ENCODE measurements at regions not wholly inside any gene's neighbourhood (a gene's known extent, or its start where the extent isn't known, plus 50 kb on each side); places are given as distances from the start of the nearest gene placed in this dataset.

- no peak overlapping the region for H2BK15ac ChIP-seq (ENCODE audit: low read length)
- no peak overlapping the region for H3K18ac ChIP-seq (ENCODE audit: extremely low read depth, low read length)
- WGBS, 2 experiments (ENCODE audit: extremely low coverage in 1 of 2, insufficient coverage in 1 of 2, insufficient read length in 1 of 2, insufficient replicate concordance in 2 of 2, low coverage in 1 of 2, low lambda C conversion rate in 2 of 2, missing lambda C conversion rate in 1 of 2) = 87 to 100% methylated on average over 1 of the region's 1 CpG
- TF ChIP-seq EP300 (IDR thresholded peaks at IDR 0.05; ENCODE audit: borderline replicate concordance in 1 of 2, low read depth in 2 of 2, low read length in 2 of 2) (no peak), RFX5 (IDR thresholded peaks at IDR 0.05; ENCODE audit: borderline replicate concordance, low read depth, low read length) (no peak), POU5F1 (IDR thresholded peaks at IDR 0.05; ENCODE audit: low read depth, low read length) (no peak), EGR1 (IDR thresholded peaks at IDR 0.05; ENCODE audit: borderline replicate concordance, low read depth, low read length) (no peak), HDAC2 (IDR thresholded peaks at IDR 0.05; ENCODE audit: borderline replicate concordance in 1 of 2, low read depth in 2 of 2, low read length in 2 of 2) (no peak), PHF8 (conservative IDR thresholded peaks at IDR 0.05; ENCODE audit: low read depth, low read length) (no peak), TAF7 (optimal IDR thresholded peaks at IDR 0.05; ENCODE audit: borderline replicate concordance, low read depth, low read length) (no peak), SUZ12 (IDR thresholded peaks at IDR 0.05; ENCODE audit: low read length) (no peak), CREB1 (IDR thresholded peaks at IDR 0.05) (no peak), HDAC6 (IDR thresholded peaks at IDR 0.05; ENCODE audit: low read depth, low read length) (no peak), SP4 (IDR thresholded peaks at IDR 0.05; ENCODE audit: low read length) (no peak), YY1 (IDR thresholded peaks at IDR 0.05; ENCODE audit: low read depth, low read length) (no peak), RNF2 (IDR thresholded peaks at IDR 0.05; ENCODE audit: borderline replicate concordance, low read depth, low read length, missing control alignments, poor library complexity, severe bottlenecking) (no peak), SP1 (IDR thresholded peaks at IDR 0.05; ENCODE audit: low read depth, low read length) (no peak), KDM1A (IDR thresholded peaks at IDR 0.05; ENCODE audit: borderline replicate concordance, low read length) (no peak), ASH2L (IDR thresholded peaks at IDR 0.05; ENCODE audit: low read length) (no peak)
Measured at GRCh38 chr4:26004290-26004689, 90.3 kb downstream of the SMIM20 start.

More at GRCh38 chr4:26004290-26004689, 90.3 kb downstream of the SMIM20 start:
- Histone ChIP-seq H3K4ac (replicated peaks; ENCODE audit: insufficient read length, low read depth, low read length) (no peak overlapping the region), H4K91ac (replicated peaks; ENCODE audit: insufficient read length, low read length) (no peak overlapping the region), H2BK12ac (ENCODE audit: low read depth, low read length) (no peak overlapping the region), H3K4me2 (ENCODE audit: insufficient read depth in 1 of 2, low read depth in 2 of 2, low read length in 2 of 2) (no peak overlapping the region), H4K5ac (ENCODE audit: insufficient read length, low read depth, low read length) (no peak overlapping the region), H3K23me2 (ENCODE audit: low read depth, low read length) (no peaks in the 10 kb centered on the region), H4K20me1 (replicated peaks in 1 of 2; ENCODE audit: control insufficient read depth in 1 of 2, insufficient read depth in 2 of 2, low read length in 2 of 2) (no peaks in the 10 kb centered on the region), H4K8ac (ENCODE audit: extremely low read depth, insufficient read depth, low read length) (no peak overlapping the region), H3K36me3 (ENCODE audit: control insufficient read depth in 2 of 4, insufficient read depth in 4 of 4, low read length in 3 of 4) (no peaks in the 10 kb centered on the region), H2AFZ (ENCODE audit: low read length) (no peak overlapping the region), H3K56ac (replicated peaks; ENCODE audit: insufficient read length, low read depth, low read length) (no peak overlapping the region), H3K27ac (ENCODE audit: low read depth, low read length) (no peak overlapping the region), H3K9me3 (ENCODE audit: insufficient read depth in 2 of 2, low read depth in 1 of 2, low read length in 1 of 2) (no peaks in the 10 kb centered on the region), H3K27me3 (replicated peaks in 1 of 4; ENCODE audit: control insufficient read depth in 3 of 4, extremely low read depth in 1 of 4, insufficient read depth in 3 of 4, low read length in 3 of 4) (no peaks in the 10 kb centered on the region), H3K4me1 (replicated peaks in 1 of 4; ENCODE audit: control insufficient read depth in 3 of 4, insufficient read depth in 4 of 4, low read length in 3 of 4) (no peaks in the 10 kb centered on the region), H2BK120ac (replicated peaks; ENCODE audit: low read depth, low read length) (no peak overlapping the region), H2AK5ac (ENCODE audit: low read depth, low read length) (no peak overlapping the region), H3K79me2 (ENCODE audit: control insufficient read depth in 1 of 2, insufficient read depth in 2 of 2, low read length in 2 of 2) (no peaks in the 10 kb centered on the region), H3K23ac (ENCODE audit: insufficient read length) (no peak overlapping the region), H2BK5ac (ENCODE audit: low read depth, low read length) (no peak overlapping the region), H3K4me3 (ENCODE audit: extremely low read depth in 1 of 4, insufficient read depth in 2 of 4, low read depth in 3 of 4, low read length in 4 of 4) (no peak overlapping the region), H3K14ac (ENCODE audit: insufficient read length) (no peak overlapping the region), H3K9ac (replicated peaks in 1 of 4; ENCODE audit: extremely low read depth in 1 of 4, low read depth in 3 of 4, low read length in 3 of 4) (no peak overlapping the region), H3K79me1 (ENCODE audit: low read depth, low read length) (no peaks in the 10 kb centered on the region), H2BK20ac (ENCODE audit: low read length) (no peak overlapping the region)
- no peak for DNase-seq (ENCODE audit: low read depth in 1 of 2, low spot score in 2 of 2)
- POLR2A ChIA-PET (ENCODE audit: partially characterized antibody) = no interaction called here
- CTCF ChIA-PET (ENCODE audit: partially characterized antibody) = interaction anchor here (1.4 to 2.8 kb wide), 5 partner anchors 9 to 565 kb away, joined by 3 to 12 read pairs (median 8); no protein-coding TSS in a partner anchor
- no peak for FAIRE-seq

All from H1 (cell line).